ENCODE measurements at regions not wholly inside any gene's neighbourhood (a gene's known extent, or its start where the extent isn't known, plus 50 kb on each side); places are given as distances from the start of the nearest gene placed in this dataset.

DNA sequence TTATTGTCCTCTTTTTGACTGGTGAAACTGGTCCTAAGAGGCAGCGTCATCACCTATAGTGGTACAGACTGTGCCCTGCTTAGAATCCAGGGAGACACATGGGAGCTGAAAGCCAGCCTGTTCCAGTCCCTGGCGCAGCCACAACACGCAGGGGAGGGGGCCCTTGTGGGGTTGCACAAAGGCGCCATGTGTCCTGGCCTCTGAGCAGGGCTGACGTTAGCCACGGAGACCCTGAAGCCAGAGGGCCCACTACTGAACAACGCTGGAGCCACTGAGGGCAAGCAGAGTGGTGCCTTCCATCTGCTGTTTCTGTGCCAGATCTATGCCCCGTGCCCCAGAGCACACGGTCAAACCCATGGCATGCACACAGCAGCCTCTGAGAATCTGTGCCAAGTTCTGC, 147.3 kb downstream of the ACTL7B start:
- Histone ChIP-seq H3K4me1 (ENCODE audit: control insufficient read depth, extremely low read depth, insufficient read depth, low read length) (no peaks in the 10 kb centered on the region), H3K79me2 (ENCODE audit: control insufficient read depth, insufficient read depth, low read length) (no peaks in the 10 kb centered on the region), H3K9ac (replicated peaks; ENCODE audit: extremely low read depth, insufficient read depth, low read length) (no peak overlapping the region), H3K9me3 (replicated peaks; ENCODE audit: control insufficient read depth, insufficient read depth, low read length) (no peaks in the 10 kb centered on the region), H2AFZ (ENCODE audit: low read depth, low read length) (no peak overlapping the region), H3K4me2 (ENCODE audit: insufficient read depth, low read length) (no peak overlapping the region), H3K4me3 (replicated peaks in 1 of 3; ENCODE audit: insufficient read depth in 1 of 3, low read depth in 1 of 3, low read length in 3 of 3) (no peak overlapping the region), H3K27me3 (ENCODE audit: control insufficient read depth in 2 of 2, insufficient read depth in 2 of 2, low read length in 2 of 2) (no peaks in the 10 kb centered on the region), H3K36me3 (ENCODE audit: control insufficient read depth in 2 of 2, extremely low read depth in 1 of 2, insufficient read depth in 2 of 2, low read length in 2 of 2) (no peaks in the 10 kb centered on the region), H4K20me1 (replicated peaks; ENCODE audit: control insufficient read depth, extremely low read depth, insufficient read depth, low read length) (no peaks in the 10 kb centered on the region), H3K27ac (ENCODE audit: insufficient read depth, low read depth, low read length) (no peak overlapping the region), H3K9me1 (replicated peaks; ENCODE audit: control insufficient read depth, extremely low read depth, insufficient read depth, low read length) (no peaks in the 10 kb centered on the region)
- no peak for TF ChIP-seq POLR2A (IDR thresholded peaks at IDR 0.05; ENCODE audit: low read depth, low read length)
- no peak for TF ChIP-seq FOS (IDR thresholded peaks at IDR 0.05; ENCODE audit: borderline replicate concordance, insufficient read depth, low read length)
- TF ChIP-seq, protein P1, sequence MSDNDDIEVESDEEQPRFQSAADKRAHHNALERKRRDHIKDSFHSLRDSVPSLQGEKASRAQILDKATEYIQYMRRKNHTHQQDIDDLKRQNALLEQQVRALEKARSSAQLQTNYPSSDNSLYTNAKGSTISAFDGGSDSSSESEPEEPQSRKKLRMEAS (IDR thresholded peaks at IDR 0.05; ENCODE audit: insufficient read depth, insufficient read length): no peak
- TF ChIP-seq EZH2 (IDR thresholded peaks at IDR 0.05; ENCODE audit: borderline replicate concordance, low read depth, low read length, severe bottlenecking): no peak
- no peak for TF ChIP-seq JUN (IDR thresholded peaks at IDR 0.05; ENCODE audit: borderline replicate concordance, insufficient read depth, insufficient read length, low read depth)
- TF ChIP-seq GATA2 (IDR thresholded peaks at IDR 0.05; ENCODE audit: insufficient read depth, insufficient read length, low read depth, low read length): no peak
- no peak for TF ChIP-seq MYC (IDR thresholded peaks at IDR 0.05; ENCODE audit: low read depth, low read length)
- no peak for TF ChIP-seq CTCF (IDR thresholded peaks at IDR 0.05; ENCODE audit: extremely low read depth in 1 of 2, insufficient read depth in 1 of 2, low read depth in 1 of 2, low read length in 2 of 2)
- no peak for TF ChIP-seq POLR2AphosphoS5 (IDR thresholded peaks at IDR 0.05; ENCODE audit: insufficient read depth, low read depth, low read length)
- DNase-seq (ENCODE audit: low read depth, low spot score) (no peak), FAIRE-seq (no peak)
- BruUV-seq (replicated peaks): no TSS peak
- ChIA-PET POLR2A (no interaction called here), CTCF (no interaction called here)
- intact Hi-C loops (cut with micrococcal nuclease) (no loop called here), dilution Hi-C loops (cut with MboI; ENCODE audit: extremely low pct_ligation_motif_present, low sequenced_read_pairs) (no loop called here)

Data from endothelial cell of umbilical vein (primary cell).